Naive thymus-derived CD8-positive, alpha-beta T cell (primary cell): ENCODE measurements at regions not wholly inside any gene's neighbourhood (a gene's known extent, or its start where the extent isn't known, plus 50 kb on each side); places are given as distances from the start of the nearest gene placed in this dataset.

ENCODE experiments used
- ATAC-seq, 2 donors: fragments of 150-1000 bp; cut with Tn5 transposase in 1 of 2; sonication (Bioruptor Pico), chemical (Tn5 transposase) in 1 of 2; 1 replicate in 1 of 2; 2 replicates in 1 of 2; pipeline ENCODE4 v1.10.0; 2021; ENCODE audit warnings: mild to moderate bottlenecking in 2 of 2, moderate library complexity in 2 of 2
- POLR2A ChIA-PET: fragments of 350-600 bp; sonication (Branson Sonifier 250); formaldehyde crosslinking; loops from one replicate; lab custom pipeline; 2021; ENCODE audit warnings: antibody characterized with exemption; lab: Charles Lee
- DNase-seq, 10 donors: peaks; one replicate each; pipeline versions ENCODE4 v3.0.0 to v3.0.0-alpha.2; 2020 to 2022
- H3K27ac Mint-ChIP-seq, 10 donors: one replicate each; pipeline ENCODE4 v1.8.0; 2020 to 2022; ENCODE audit warnings: mild to moderate bottlenecking in 10 of 10, mixed read lengths in 10 of 10, moderate library complexity in 4 of 10, inconsistent platforms in 1 of 10
- H3K27me3 Mint-ChIP-seq, 5 donors: one replicate each; pipeline ENCODE4 v1.8.0; 2021 to 2022; ENCODE audit warnings: mixed read lengths in 5 of 5
- H3K36me3 Mint-ChIP-seq, 3 donors: one replicate each; pipeline ENCODE4 v1.8.0; 2020 to 2022; ENCODE audit warnings: mixed read lengths in 3 of 3, mild to moderate bottlenecking in 2 of 3, inconsistent platforms in 1 of 3
- H3K4me1 Mint-ChIP-seq, 4 donors: one replicate each; pipeline ENCODE4 v1.8.0; 2021 to 2022; ENCODE audit warnings: mixed read lengths in 4 of 4
- H3K4me3 Mint-ChIP-seq, 10 donors: one replicate each; pipeline ENCODE4 v1.8.0; 2020 to 2022; ENCODE audit warnings: mild to moderate bottlenecking in 10 of 10, mixed read lengths in 10 of 10, moderate library complexity in 6 of 10, inconsistent platforms in 1 of 10
- H3K9me3 Mint-ChIP-seq, 9 donors: one replicate each; pipeline ENCODE4 v1.8.0; 2020 to 2022; ENCODE audit warnings: mixed read lengths in 9 of 9, mild to moderate bottlenecking in 3 of 9, inconsistent platforms in 1 of 9, moderate library complexity in 1 of 9

DNA sequence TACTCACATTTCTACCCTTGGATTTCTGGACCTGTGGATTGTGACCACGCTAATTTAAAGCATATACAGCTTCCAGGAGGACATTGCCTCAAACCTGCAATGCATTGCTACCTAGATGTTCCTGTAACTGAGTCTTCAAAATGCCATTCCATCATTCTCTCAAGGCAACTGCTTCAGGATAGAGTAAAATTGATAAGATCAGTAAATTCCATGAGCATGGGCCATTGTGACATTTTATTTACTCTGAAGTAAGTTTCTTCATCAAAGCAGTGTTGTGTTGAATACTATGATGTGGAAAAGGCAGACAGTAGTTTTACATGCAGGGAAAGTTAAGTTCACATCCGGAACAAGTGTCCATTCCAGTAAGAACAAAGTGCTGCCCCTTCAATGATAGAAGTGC is 991.0 kb downstream of the ARAP2 start:
- no peak overlapping the region for H3K4me3 Mint-ChIP-seq
- DNase-seq (no peak), ATAC-seq (no peak)
- peaks cover 0 to 7% (median 2%) of the 10 kb centered on the region in 9 donors for H3K9me3 Mint-ChIP-seq
- no peaks in the 10 kb centered on the region for H3K36me3 Mint-ChIP-seq
- no peaks in the 10 kb centered on the region for H3K27me3 Mint-ChIP-seq
- H3K4me1 Mint-ChIP-seq: no peaks in the 10 kb centered on the region
- POLR2A ChIA-PET: no interaction called here
- no peak overlapping the region for H3K27ac Mint-ChIP-seq

DNA sequence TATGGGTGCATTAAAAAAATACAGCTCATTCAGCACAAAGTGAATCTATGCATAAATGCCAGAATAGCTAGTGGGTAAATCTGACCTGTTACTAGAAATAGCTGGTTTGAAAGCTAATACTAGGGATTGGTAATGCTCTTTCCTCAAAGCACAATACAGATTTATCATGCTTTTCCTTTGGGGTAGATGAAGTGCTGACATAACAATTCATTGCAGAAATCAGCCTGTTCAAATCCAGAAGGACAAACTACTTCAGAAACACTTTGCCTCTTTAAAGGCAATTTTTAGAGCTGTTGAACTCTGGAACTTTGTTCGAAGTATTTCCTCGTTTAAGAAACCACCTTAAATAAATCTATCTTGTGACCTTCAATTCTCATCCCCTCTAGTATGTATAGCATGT is 957.9 kb downstream of the ARAP2 start:
- Mint-ChIP-seq H3K27me3 (no peaks in the 10 kb centered on the region), H3K4me3 (no peak overlapping the region)
- POLR2A ChIA-PET: no interaction called here

DNA sequence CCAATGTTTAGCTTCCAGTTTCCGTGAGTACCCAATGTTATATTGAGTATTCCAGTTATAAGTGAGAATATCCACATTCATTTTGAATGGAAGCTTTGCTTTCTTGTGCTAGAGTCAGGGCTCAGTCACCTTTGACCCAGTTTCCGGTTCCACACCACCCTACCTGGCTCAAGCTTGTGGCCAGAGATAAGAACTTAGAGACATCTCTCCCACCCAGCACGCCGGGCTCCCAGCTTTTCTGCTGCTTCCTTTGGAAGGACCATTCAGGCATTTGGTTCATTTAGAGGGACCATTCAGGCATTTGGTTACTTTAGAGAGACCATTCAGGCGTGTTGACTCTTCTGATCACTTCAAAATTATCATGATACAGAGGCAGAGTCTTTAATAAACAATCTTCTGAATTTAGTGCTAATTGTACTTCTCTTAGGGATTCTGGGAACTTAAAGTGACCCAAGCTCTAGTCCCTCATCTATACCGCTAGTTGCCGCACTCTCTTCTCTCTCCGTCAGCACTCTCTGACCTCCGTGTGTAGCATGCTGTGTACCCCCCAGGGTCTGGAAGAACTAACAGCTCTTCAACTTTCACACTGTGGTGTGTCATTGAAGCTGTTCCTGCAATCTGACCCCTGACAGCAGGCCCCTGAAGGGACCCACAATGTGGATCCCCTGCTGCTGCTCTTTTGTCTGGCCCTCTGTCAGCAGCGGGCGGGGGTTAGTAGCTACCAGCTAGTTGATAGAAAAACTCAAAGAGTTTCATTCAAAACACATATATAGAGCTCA is 943.1 kb downstream of the ARAP2 start:
- H3K27me3 Mint-ChIP-seq: no peaks in the 10 kb centered on the region
- DNase-seq (no peak), ATAC-seq (no peak)
- H3K4me1 Mint-ChIP-seq: no peaks in the 10 kb centered on the region
- peaks cover 0 to 3% (median 0%) of the 10 kb centered on the region in 9 donors for H3K9me3 Mint-ChIP-seq
- no peaks in the 10 kb centered on the region for H3K36me3 Mint-ChIP-seq
- POLR2A ChIA-PET: no interaction called here
- H3K27ac Mint-ChIP-seq: no peak overlapping the region
- no peak overlapping the region for H3K4me3 Mint-ChIP-seq

More for the DNA sequence above, 957.9 kb downstream of the ARAP2 start:
- H3K27ac Mint-ChIP-seq: no peak overlapping the region
- no peaks in the 10 kb centered on the region for H3K4me1 Mint-ChIP-seq
- DNase-seq (no peak), ATAC-seq (no peak)
- H3K9me3 Mint-ChIP-seq: peaks cover 0 to 9% (median 2%) of the 10 kb centered on the region in 9 donors
- H3K36me3 Mint-ChIP-seq: no peaks in the 10 kb centered on the region

DNA sequence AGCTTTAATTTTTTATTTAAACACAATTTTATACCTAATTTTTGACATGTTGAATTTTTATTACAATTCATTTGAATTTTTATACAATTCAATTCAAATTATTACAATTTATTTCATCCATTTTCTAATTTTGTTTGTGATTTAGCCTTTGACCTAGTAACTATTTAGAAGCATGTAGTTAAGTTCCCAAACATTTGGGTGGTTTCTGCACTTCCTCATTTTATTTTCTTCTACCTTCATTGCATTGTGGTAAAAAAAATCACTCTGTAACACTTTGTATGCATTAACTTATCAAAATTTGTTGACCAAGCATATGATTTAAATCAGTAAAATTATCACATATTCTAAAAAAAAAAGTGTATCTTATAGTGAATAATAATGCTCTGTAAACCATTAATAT is 928.9 kb downstream of the ARAP2 start:
- ATAC-seq (no peak), DNase-seq (no peak)
- Mint-ChIP-seq H3K4me1 (no peaks in the 10 kb centered on the region), H3K4me3 (no peak overlapping the region), H3K27ac (no peak overlapping the region), H3K36me3 (no peaks in the 10 kb centered on the region), H3K9me3 (peaks cover 0 to 9% (median 4%) of the 10 kb centered on the region in 9 donors), H3K27me3 (no peaks in the 10 kb centered on the region)
- POLR2A ChIA-PET: no interaction called here

DNA sequence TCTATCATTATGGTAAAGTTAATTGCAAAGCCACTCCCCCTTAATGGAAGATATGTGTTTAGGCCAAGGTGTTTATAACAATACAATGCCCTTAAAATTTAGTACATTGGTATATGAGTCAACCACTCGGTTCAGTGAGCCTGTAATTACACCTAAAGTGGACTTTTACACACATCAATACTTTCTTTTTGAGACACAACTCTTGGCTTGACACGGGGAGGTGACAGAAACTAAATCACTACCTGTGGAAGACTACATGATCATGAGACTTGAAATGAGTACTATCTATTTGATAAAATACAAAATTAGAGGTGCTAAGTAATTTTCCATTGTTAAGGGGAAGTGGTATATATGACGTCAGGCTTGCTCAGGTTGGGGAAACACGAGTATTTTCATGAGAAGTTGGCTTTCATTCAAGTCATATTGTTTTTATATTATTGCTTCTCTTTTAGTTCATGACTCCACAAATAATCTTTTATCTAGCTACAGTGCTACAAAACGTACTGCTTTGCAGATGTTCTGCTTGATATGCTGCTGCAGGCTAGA is 918.3 kb downstream of the ARAP2 start:
- Mint-ChIP-seq H3K4me1 (no peaks in the 10 kb centered on the region), H3K27ac (no peak overlapping the region), H3K9me3 (peaks cover 0 to 12% (median 3%) of the 10 kb centered on the region in 9 donors), H3K27me3 (no peaks in the 10 kb centered on the region), H3K36me3 (no peaks in the 10 kb centered on the region), H3K4me3 (no peak overlapping the region)
- POLR2A ChIA-PET: no interaction called here
- ATAC-seq (no peak), DNase-seq (no peak)

DNA sequence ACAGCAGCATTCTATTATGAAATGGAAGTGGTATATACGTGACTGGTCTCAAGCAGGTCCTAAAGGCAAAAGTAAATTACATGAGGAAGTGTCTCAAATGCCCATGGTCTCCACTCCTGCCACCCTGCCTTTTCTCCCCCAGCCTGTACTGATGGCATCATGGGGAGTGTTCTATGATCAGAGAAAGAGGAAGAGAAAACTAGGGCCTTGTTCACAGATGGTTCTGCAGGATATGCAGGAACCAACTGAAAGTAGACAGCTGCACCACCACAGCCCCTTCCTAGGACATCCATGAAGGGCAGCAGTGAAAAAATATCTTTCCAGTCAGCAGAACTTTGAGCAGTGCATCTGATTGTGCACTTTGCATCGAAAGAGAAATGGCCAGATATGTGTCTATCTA is 901.5 kb downstream of the ARAP2 start:
- H3K36me3 Mint-ChIP-seq: no peaks in the 10 kb centered on the region
- no peak overlapping the region for H3K27ac Mint-ChIP-seq
- no peaks in the 10 kb centered on the region for H3K27me3 Mint-ChIP-seq
- DNase-seq: no peak
- no peak for ATAC-seq
- POLR2A ChIA-PET: no interaction called here
- peaks cover 0 to 13% (median 2%) of the 10 kb centered on the region in 9 donors for H3K9me3 Mint-ChIP-seq
- no peaks in the 10 kb centered on the region for H3K4me1 Mint-ChIP-seq
- no peak overlapping the region for H3K4me3 Mint-ChIP-seq

DNA sequence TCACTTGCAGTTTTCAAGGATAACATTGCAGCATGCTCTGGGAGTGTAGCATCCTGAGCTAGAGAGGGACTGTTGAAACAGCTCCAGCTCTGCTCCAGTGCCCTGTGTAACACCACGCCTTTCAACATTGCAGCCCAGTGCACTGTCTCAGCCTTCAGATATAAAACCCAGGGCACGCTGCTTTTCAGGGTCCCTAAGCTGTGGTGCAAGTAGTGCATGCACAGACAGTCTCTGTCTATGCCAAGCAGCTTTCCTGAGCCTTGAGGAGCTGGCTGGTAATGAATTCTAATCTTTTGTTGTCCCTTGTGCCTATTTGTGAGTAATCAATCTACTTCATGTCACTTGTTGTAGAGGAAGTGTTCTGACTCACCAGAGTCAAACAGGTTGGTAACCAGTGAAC is 897.0 kb downstream of the ARAP2 start:
- no peak overlapping the region for H3K27ac Mint-ChIP-seq
- no peaks in the 10 kb centered on the region for H3K4me1 Mint-ChIP-seq
- DNase-seq: no peak
- POLR2A ChIA-PET: no interaction called here
- H3K9me3 Mint-ChIP-seq: peaks cover 0 to 32% (median 11%) of the 10 kb centered on the region in 9 donors
- ATAC-seq: no peak
- H3K36me3 Mint-ChIP-seq: peaks cover 0 to 8% (median 0%) of the 10 kb centered on the region in 3 donors
- no peak overlapping the region for H3K4me3 Mint-ChIP-seq
- H3K27me3 Mint-ChIP-seq: no peaks in the 10 kb centered on the region

DNA sequence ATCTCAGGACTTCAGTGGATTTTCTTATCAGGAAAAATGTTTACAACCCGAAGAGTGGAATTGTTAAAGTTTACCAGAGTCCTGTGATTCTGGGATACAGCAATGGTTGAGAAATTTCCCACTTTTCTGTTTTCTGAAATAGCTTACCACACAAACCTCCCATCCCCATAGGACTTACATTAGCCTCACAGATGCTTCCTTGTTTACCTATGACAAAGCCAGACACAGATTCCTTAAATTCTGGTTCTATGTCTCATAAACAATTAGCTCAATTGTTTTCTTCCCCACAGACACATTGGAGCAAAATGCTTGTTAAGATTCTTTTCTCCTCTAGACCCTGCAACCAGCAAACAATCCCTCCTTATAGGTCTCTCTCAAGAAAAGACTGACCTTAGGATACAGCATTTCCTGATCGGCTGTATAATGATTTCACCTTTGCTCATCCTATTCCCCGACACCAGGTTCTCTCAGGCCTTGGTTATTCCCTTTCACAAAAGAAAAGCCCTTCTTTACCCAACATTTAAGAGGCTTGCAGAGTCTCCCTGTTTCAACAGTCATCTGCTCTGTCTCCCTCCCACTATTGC is 886.2 kb downstream of the ARAP2 start:
- Mint-ChIP-seq H3K9me3 (peaks cover 0 to 35% (median 5%) of the 10 kb centered on the region in 9 donors), H3K27me3 (no peaks in the 10 kb centered on the region), H3K4me3 (no peak overlapping the region), H3K4me1 (no peaks in the 10 kb centered on the region), H3K27ac (peak overlapping the region in 1 of 10 donors; percentile 49), H3K36me3 (no peaks in the 10 kb centered on the region)
- no peak for DNase-seq
- POLR2A ChIA-PET: no interaction called here
- no peak for ATAC-seq

DNA sequence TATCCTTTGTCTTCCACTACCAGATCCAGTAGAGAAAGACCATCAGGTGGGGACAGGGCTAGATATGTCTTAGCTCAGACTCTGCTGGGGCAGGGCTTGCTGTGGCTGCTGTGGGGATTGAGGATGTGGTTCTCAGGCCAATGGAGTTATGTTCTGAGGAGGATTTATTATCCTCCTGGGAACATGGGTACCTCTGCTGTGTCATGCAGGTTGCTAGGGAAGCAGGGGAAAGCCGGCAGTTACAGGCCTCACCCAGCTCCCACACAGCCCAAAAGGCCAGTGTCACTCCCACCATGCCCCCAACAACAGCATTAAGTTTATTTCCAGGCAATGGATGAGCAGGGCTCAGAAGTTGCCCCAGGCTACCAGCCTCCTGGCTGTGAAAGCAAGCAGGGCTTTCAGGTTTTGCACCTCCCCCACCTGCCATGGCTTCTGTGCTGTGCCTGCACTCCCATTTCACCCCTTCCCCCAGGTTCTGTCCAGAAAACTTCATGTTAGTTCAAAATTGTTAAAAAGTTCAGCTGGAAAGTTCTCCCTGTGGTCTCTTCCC is 879.9 kb downstream of the ARAP2 start:
- H3K4me1 Mint-ChIP-seq: no peaks in the 10 kb centered on the region
- POLR2A ChIA-PET: no interaction called here
- H3K4me3 Mint-ChIP-seq: no peak overlapping the region
- DNase-seq: peak in 1 of 10 donors; percentile 49
- H3K27ac Mint-ChIP-seq: no peak overlapping the region
- no peaks in the 10 kb centered on the region for H3K36me3 Mint-ChIP-seq
- no peaks in the 10 kb centered on the region for H3K27me3 Mint-ChIP-seq
- peaks cover 0 to 32% (median 10%) of the 10 kb centered on the region in 9 donors for H3K9me3 Mint-ChIP-seq
- ATAC-seq: no peak

DNA sequence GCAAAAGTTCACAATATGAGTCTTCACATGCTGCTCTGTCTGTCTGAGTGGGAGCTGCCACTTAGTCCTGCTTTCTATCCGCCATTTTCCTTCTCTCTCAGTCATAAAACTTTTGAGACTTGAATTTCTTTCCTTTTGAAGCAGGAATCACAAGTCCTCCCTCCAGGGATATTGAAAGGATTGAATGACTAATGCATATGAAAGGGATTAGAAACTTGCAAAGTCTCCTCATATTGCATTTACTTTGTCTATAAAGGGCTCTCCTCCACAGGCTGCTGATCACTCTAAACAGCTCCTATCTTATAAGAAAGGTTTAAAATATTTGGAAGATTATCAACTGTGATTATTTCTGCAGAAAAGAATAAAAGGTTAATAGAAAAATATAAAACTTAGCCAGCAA is 879.1 kb downstream of the ARAP2 start:
- Mint-ChIP-seq H3K27ac (no peak overlapping the region), H3K27me3 (no peaks in the 10 kb centered on the region), H3K4me3 (no peak overlapping the region), H3K9me3 (peaks cover 0 to 32% (median 10%) of the 10 kb centered on the region in 9 donors), H3K4me1 (no peaks in the 10 kb centered on the region), H3K36me3 (no peaks in the 10 kb centered on the region)
- no peak for ATAC-seq
- POLR2A ChIA-PET: no interaction called here
- DNase-seq: no peak

DNA sequence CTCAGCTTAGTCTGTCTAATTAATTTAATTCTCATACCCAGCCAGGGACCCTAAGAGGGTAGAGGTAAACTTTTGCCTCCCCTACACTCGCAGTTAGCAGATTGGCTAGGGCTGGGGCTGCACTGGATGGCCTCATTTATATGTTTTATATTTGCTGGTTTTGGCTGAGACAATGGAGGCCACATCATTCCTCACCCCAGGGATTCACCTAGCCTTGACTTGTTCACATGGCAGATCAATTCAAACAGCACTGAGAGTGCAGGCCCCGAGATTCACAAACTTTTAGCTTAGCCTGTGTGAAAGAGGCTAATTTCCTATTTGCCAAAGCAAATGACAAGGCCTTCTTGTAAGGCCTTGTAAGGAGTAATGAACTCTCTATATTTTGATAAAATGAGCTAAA is 844.4 kb downstream of the ARAP2 start:
- Mint-ChIP-seq H3K36me3 (no peaks in the 10 kb centered on the region), H3K4me1 (no peaks in the 10 kb centered on the region), H3K4me3 (no peak overlapping the region), H3K9me3 (peaks cover 0 to 5% (median 0%) of the 10 kb centered on the region in 9 donors), H3K27ac (no peak overlapping the region), H3K27me3 (no peaks in the 10 kb centered on the region)
- ATAC-seq (no peak), DNase-seq (no peak)
- POLR2A ChIA-PET: no interaction called here

DNA sequence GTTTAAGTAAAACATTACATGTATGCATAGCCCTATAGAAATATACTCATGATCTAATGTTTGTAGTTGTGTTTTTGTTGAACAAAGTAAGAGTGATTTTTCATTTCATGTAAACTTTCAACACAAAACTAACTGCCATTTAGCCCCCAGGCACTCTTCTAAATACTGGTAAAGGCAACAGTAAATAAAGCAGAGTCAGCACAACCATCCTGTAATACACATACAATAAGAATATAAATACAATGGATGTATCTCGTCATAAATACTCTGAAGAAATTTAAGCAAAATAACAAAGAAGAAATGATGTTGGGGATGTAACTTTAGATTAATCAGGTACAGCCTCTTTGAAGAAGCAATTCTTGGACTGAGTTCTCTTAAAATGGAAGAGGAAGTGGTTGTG is 821.2 kb downstream of the ARAP2 start:
- Mint-ChIP-seq H3K27ac (no peak overlapping the region), H3K36me3 (no peaks in the 10 kb centered on the region), H3K27me3 (no peaks in the 10 kb centered on the region), H3K4me1 (no peaks in the 10 kb centered on the region), H3K4me3 (no peak overlapping the region), H3K9me3 (peaks cover 0 to 9% (median 2%) of the 10 kb centered on the region in 9 donors)
- POLR2A ChIA-PET: no interaction called here
- no peak for ATAC-seq
- no peak for DNase-seq

DNA sequence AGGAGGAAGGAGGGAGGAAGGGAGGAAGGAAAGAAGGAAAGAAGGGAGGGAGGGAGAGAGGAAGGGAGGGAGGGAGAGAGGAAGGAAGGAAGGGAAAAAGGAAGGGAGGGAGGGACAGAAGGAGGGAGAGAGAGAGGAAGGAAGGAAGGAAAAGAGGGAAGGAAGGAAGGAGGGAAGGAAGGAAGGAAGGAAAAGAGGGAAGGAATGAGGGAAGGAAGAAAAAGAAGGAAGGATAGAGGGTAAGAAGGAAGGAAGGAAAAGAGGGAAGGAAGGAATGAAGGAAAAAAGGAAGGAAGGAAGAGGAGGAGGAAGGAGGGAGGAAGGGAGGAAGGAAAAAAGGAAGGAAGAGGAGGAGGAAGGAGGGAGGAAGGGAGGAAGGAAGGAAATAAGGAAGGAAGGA is 796.8 kb downstream of the ARAP2 start:
- H3K36me3 Mint-ChIP-seq: peaks cover 0 to 5% (median 0%) of the 10 kb centered on the region in 3 donors
- no peak overlapping the region for H3K4me3 Mint-ChIP-seq
- no peaks in the 10 kb centered on the region for H3K27me3 Mint-ChIP-seq
- ATAC-seq (no peak), DNase-seq (no peak)
- no peaks in the 10 kb centered on the region for H3K4me1 Mint-ChIP-seq
- no peak overlapping the region for H3K27ac Mint-ChIP-seq
- peaks cover 0 to 39% (median 14%) of the 10 kb centered on the region in 9 donors for H3K9me3 Mint-ChIP-seq
- POLR2A ChIA-PET: no interaction called here
